Activated CD4-positive, alpha-beta T cell treated with anti-CD3 and anti-CD28 coated beads for 48 hours (primary cell): ENCODE measurements at regions not wholly inside any gene's neighbourhood (a gene's known extent, or its start where the extent isn't known, plus 50 kb on each side); places are given as distances from the start of the nearest gene placed in this dataset.

Source experiments
- DNase-seq: peaks from one replicate; pipeline ENCODE4 v3.0.0-alpha.2; 2020

GRCh38 chr2:150607390-150607811, 119.9 kb upstream of the RND3 start:
- no peak for DNase-seq

GRCh38 chr2:150606380-150607060, 119.1 kb upstream of the RND3 start:
- no peak for DNase-seq

- no peak for DNase-seq
Measured at GRCh38 chr2:150605664-150606063, 118.2 kb upstream of the RND3 start.

GRCh38 chr2:150601280-150602038, 114.0 kb upstream of the RND3 start:
- DNase-seq = no peak

GRCh38 chr2:150599889-150600288, 112.4 kb upstream of the RND3 start:
- DNase-seq = no peak

GRCh38 chr2:150598383-150598782, 110.9 kb upstream of the RND3 start:
- DNase-seq = no peak

GRCh38 chr2:150595803-150596470, 108.5 kb upstream of the RND3 start:
- no peak for DNase-seq

- no peak for DNase-seq
Measured at GRCh38 chr2:150594299-150594698, 106.8 kb upstream of the RND3 start.

- no peak for DNase-seq
Measured at GRCh38 chr2:150591496-150592285, 104.2 kb upstream of the RND3 start.

- DNase-seq = no peak
Measured at GRCh38 chr2:150589681-150590080, 102.2 kb upstream of the RND3 start.

- no peak for DNase-seq
Measured at GRCh38 chr2:150588506-150588870, 101.0 kb upstream of the RND3 start.

- DNase-seq = no peak
Measured at GRCh38 chr2:150587547-150588505, 100.4 kb upstream of the RND3 start.

GRCh38 chr2:150586858-150587257, 99.4 kb upstream of the RND3 start:
- DNase-seq = no peak

- no peak for DNase-seq
Measured at GRCh38 chr2:150585221-150585971, 97.9 kb upstream of the RND3 start.

GRCh38 chr2:150584081-150584480, 96.6 kb upstream of the RND3 start:
- DNase-seq = no peak

- DNase-seq = no peak
Measured at GRCh38 chr2:150581717-150582472, 94.4 kb upstream of the RND3 start.

- no peak for DNase-seq
Measured at GRCh38 chr2:150578481-150578880, 91.0 kb upstream of the RND3 start.

- no peak for DNase-seq
Measured at GRCh38 chr2:150575861-150576260, 88.4 kb upstream of the RND3 start.

- DNase-seq = no peak
Measured at GRCh38 chr2:150572961-150573395, 85.5 kb upstream of the RND3 start.

GRCh38 chr2:150572194-150572766, 84.8 kb upstream of the RND3 start:
- DNase-seq = no peak
